Keratinocyte (primary cell): ENCODE measurements at regions not wholly inside any gene's neighbourhood (a gene's known extent, or its start where the extent isn't known, plus 50 kb on each side); places are given as distances from the start of the nearest gene placed in this dataset.

Experiments
- DNase-seq: peaks from one replicate; pipeline ENCODE4 v3.0.0-alpha.2; 2011; ENCODE audit warnings: low read depth, missing footprints, low spot score
- FAIRE-seq: peaks from 2 replicates; lab custom pipeline; 2011; peaks lifted over from hg19 to GRCh38; lab: Jason Lieb, UNC
- H2AFZ ChIP-seq: 2 replicates; pipeline ENCODE4 v1.6.0; 2012; ENCODE audit warnings: low read length, control low read depth, inconsistent platforms; ENCODE audit not compliant: control insufficient read depth
- H3K27ac ChIP-seq: 2 replicates; pipeline ENCODE4 v1.5.1; 2011; ENCODE audit warnings: low read length; ENCODE audit not compliant: control insufficient read depth, insufficient read depth
- H3K27me3 ChIP-seq: 3 replicates; pipeline ENCODE4 v1.6.0; 2011; ENCODE audit warnings: low read length; ENCODE audit not compliant: control insufficient read depth, insufficient read depth; ENCODE audit errors: extremely low read depth
- H3K36me3 ChIP-seq, 2 experiments: 2 replicates in 1 of 2; 3 replicates in 1 of 2; pipeline ENCODE4 v1.5.1; 2011; ENCODE audit warnings: low read length in 2 of 2, mild to moderate bottlenecking in 1 of 2; ENCODE audit not compliant: control insufficient read depth in 2 of 2, insufficient read depth in 2 of 2; ENCODE audit errors: extremely low read depth in 1 of 2
- H3K4me1 ChIP-seq: 3 replicates; pipeline ENCODE4 v1.5.1; 2011; ENCODE audit warnings: low read length; ENCODE audit not compliant: control insufficient read depth, insufficient read depth; ENCODE audit errors: extremely low read depth
- H3K4me2 ChIP-seq: 3 replicates; pipeline ENCODE4 v1.6.0; 2011; ENCODE audit warnings: low read depth, low read length; ENCODE audit not compliant: control insufficient read depth, insufficient read depth; ENCODE audit errors: extremely low read depth
- H3K4me3 ChIP-seq, 3 experiments: fragments of 200-600 bp in 1 of 3; sonication (generic) in 1 of 3; 2 replicates in 2 of 3; 3 replicates in 1 of 3; pipeline ENCODE4 v1.5.1; 2011 to 2016; ENCODE audit warnings: low read length in 3 of 3, mild to moderate bottlenecking in 3 of 3, control low read depth in 2 of 3, inconsistent platforms in 1 of 3, low read depth in 1 of 3, mixed read lengths in 1 of 3, mixed run types in 1 of 3, moderate library complexity in 1 of 3; ENCODE audit not compliant: control insufficient read depth in 2 of 3, insufficient read depth in 2 of 3; ENCODE audit errors: extremely low read depth in 1 of 3
- H3K79me2 ChIP-seq: 2 replicates; pipeline ENCODE4 v1.6.0; 2012; ENCODE audit warnings: low read length; ENCODE audit not compliant: control insufficient read depth, insufficient read depth
- H3K9ac ChIP-seq: 3 replicates; pipeline ENCODE4 v1.6.0; 2011; ENCODE audit warnings: low read length; ENCODE audit not compliant: control insufficient read depth, insufficient read depth; ENCODE audit errors: extremely low read depth
- H3K9me1 ChIP-seq: 3 replicates; pipeline ENCODE4 v1.6.0; 2011; ENCODE audit warnings: low read length; ENCODE audit not compliant: control insufficient read depth, insufficient read depth; ENCODE audit errors: extremely low read depth
- H3K9me3 ChIP-seq: 2 replicates; pipeline ENCODE4 v1.5.1; 2012; ENCODE audit warnings: low read depth, low read length; ENCODE audit not compliant: control insufficient read depth
- H4K20me1 ChIP-seq: 3 replicates; pipeline ENCODE4 v1.6.0; 2011; ENCODE audit warnings: low read length; ENCODE audit not compliant: control insufficient read depth, insufficient read depth; ENCODE audit errors: extremely low read depth
- CTCF ChIP-seq, 3 experiments: IDR thresholded peaks in 1 of 3; conservative IDR thresholded peaks in 1 of 3; optimal IDR thresholded peaks in 1 of 3; 2 replicates in 2 of 3; 3 replicates in 1 of 3; pipeline versions ENCODE3 to v1.5.1; 2011; ENCODE audit warnings: low read length in 3 of 3, mild to moderate bottlenecking in 3 of 3, moderate library complexity in 2 of 3, control low read depth in 1 of 3, inconsistent platforms in 1 of 3; ENCODE audit not compliant: insufficient read depth in 2 of 3; ENCODE audit errors: extremely low read depth in 1 of 3
- EZH2 ChIP-seq: IDR thresholded peaks from one replicate; pipeline ENCODE4 v1.6.1; 2012; ENCODE audit warnings: inconsistent platforms, mild to moderate bottlenecking, low read length, moderate library complexity
- dilution Hi-C: fragments of 300-500 bp; cut with MboI; formaldehyde crosslinking; loops from one replicate; pipeline ENCODE4 v1.7.0; 2020; ENCODE audit warnings: low sequenced_read_pairs; ENCODE audit not compliant: extremely low pct_ligation_motif_present

- Histone ChIP-seq H3K27ac (no peak overlapping the region), H3K79me2 (no peaks in the 10 kb centered on the region), H3K36me3 (no peaks in the 10 kb centered on the region), H3K27me3 (no peaks in the 10 kb centered on the region), H3K9me1 (no peaks in the 10 kb centered on the region), H4K20me1 (no peaks in the 10 kb centered on the region), H3K4me3 (no peak overlapping the region), H3K4me2 (no peak overlapping the region), H3K9ac (no peak overlapping the region), H3K4me1 (no peaks in the 10 kb centered on the region), H2AFZ (no peak overlapping the region), H3K9me3 (no peaks in the 10 kb centered on the region)
- dilution Hi-C loops: no loop called here
- no peak for TF ChIP-seq CTCF (optimal IDR thresholded peaks at IDR 0.05 in 1 of 3, IDR thresholded peaks at IDR 0.05 in 1 of 3, conservative IDR thresholded peaks at IDR 0.05 in 1 of 3; ENCODE audit: extremely low read depth in 1 of 3, insufficient read depth in 2 of 3, low read length in 3 of 3)
- TF ChIP-seq EZH2: no peak
- DNase-seq (no peak), FAIRE-seq (no peak)
Observed at GRCh38 chr10:27440021-27440420, 64.1 kb upstream of the RAB18 start.

GRCh38 chr10:27439101-27439500 lies 65.0 kb upstream of the RAB18 start:
- TF ChIP-seq CTCF (optimal IDR thresholded peaks at IDR 0.05 in 1 of 3, IDR thresholded peaks at IDR 0.05 in 1 of 3, conservative IDR thresholded peaks at IDR 0.05 in 1 of 3; ENCODE audit: extremely low read depth in 1 of 3, insufficient read depth in 2 of 3, low read length in 3 of 3) (no peak), EZH2 (no peak)
- Histone ChIP-seq H3K9me1 (no peaks in the 10 kb centered on the region), H3K27ac (no peak overlapping the region), H3K4me3 (no peak overlapping the region), H3K79me2 (no peaks in the 10 kb centered on the region), H2AFZ (peak overlapping the region; percentile 37), H3K9me3 (no peaks in the 10 kb centered on the region), H3K27me3 (no peaks in the 10 kb centered on the region), H3K9ac (no peak overlapping the region), H3K36me3 (no peaks in the 10 kb centered on the region), H3K4me1 (peaks cover 4% of the 10 kb centered on the region), H3K4me2 (peak overlapping the region; percentile 22), H4K20me1 (no peaks in the 10 kb centered on the region)
- dilution Hi-C loops: no loop called here
- DNase-seq (no peak), FAIRE-seq (no peak)
